GM23248 (cell line): ENCODE measurements at regions not wholly inside any gene's neighbourhood (a gene's known extent, or its start where the extent isn't known, plus 50 kb on each side); places are given as distances from the start of the nearest gene placed in this dataset.

ENCODE experiments used
- EZH2 ChIP-seq: fragments of 200-600 bp; sonication (generic); IDR thresholded peaks from 2 replicates; pipeline ENCODE4 v1.6.1; 2018; ENCODE audit warnings: antibody characterized with exemption, mild to moderate bottlenecking; ENCODE audit not compliant: insufficient read depth, poor library complexity, severe bottlenecking
- EZH2phosphoT487 ChIP-seq: fragments of 200-600 bp; sonication (generic); IDR thresholded peaks from 2 replicates; pipeline ENCODE4 v1.6.1; 2018; ENCODE audit warnings: antibody characterized with exemption, moderate library complexity, mild to moderate bottlenecking, low read depth; ENCODE audit not compliant: insufficient read depth

- TF ChIP-seq EZH2 = no peak
- no peak for TF ChIP-seq EZH2phosphoT487
Measured at GRCh38 chr7:145106001-145106400, 270.1 kb upstream of the TPK1 start.
